GM19455 (cell line): ENCODE measurements at regions not wholly inside any gene's neighbourhood (a gene's known extent, or its start where the extent isn't known, plus 50 kb on each side); places are given as distances from the start of the nearest gene placed in this dataset.
"Not testable (repeated sequence)": the region's sequence is repeated elsewhere in the genome, so short reads cannot be mapped to it uniquely, and the experiment has no call there.

Experiments
- ATAC-seq: cut with Tn5 transposase; IDR thresholded peaks from one replicate; pipeline ENCODE4 v1.9.1; 2021; ENCODE audit not compliant: unreplicated experiment

- ATAC-seq: no peak
These were observed 142.8 kb downstream of the NECTIN1 start for GRCh38 chr11:119586181-119586580.

- no peak for ATAC-seq
These were observed 143.8 kb downstream of the NECTIN1 start for GRCh38 chr11:119585043-119585781.

DNA sequence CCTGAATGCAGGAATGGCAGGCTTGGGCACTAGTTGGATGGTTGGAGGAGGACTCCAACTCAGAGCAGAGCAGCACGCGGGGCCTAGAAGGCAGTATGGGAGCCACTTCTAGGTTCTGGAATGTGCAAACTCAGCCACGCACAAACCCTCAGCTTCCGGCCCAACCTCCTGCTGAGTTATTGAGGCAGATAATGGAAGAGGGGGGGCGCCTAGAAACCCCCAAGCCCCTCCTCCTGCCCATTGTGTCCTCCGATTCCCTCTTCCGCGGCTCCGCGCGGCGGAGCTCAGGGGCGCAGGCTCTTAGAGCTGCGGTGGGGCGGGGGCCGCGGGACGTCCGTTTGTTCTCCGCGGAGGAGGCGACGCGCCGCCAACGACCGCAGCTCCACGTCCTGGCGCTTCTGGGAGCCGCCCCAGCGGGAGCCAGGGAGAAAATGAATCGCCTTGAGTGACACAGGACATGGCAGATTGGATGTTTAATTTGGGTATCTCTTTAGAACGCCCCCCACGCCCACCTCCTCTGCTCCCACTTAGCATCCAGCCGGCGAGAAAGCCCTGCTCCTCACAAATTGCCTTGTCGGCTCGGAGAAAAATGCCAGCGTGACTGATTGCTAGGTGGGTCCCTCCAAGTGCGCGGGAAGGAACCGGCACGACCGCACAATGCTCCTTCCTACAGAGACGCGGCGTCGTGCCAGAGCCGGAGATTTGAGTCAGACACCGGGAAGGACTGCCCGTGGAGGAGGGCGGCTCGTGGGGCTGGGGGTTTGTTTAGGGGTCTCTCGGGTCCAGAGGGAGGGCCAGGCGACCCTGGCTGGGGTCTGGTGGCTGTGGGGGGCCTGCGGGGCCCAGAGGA lies 144.6 kb downstream of the NECTIN1 start:
- no peak for ATAC-seq

DNA sequence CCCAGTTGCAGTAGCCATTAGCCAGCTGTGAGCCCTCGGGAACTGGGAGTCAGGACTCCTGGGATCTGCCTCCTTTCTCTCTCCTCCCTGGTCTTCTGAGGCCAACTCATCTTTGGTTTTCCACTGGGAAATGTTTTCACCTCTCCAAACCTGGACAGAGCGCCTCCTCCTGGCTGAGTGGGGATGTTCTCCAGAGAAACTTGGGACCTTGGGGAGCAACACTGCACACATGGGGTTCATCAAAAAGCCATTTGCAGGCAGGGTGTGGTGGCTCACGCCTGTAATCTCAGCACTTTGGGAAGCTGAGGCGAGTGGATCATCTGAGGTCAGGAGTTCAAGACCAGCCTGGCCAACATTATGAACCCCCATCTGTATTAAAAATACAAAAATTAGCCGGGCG lies 145.4 kb downstream of the NECTIN1 start:
- ATAC-seq: no peak

GRCh38 chr11:119581396-119581795 lies 147.6 kb downstream of the NECTIN1 start:
- not testable (repeated sequence) for ATAC-seq

GRCh38 chr11:119580751-119581150 lies 148.2 kb downstream of the NECTIN1 start:
- no peak for ATAC-seq

DNA sequence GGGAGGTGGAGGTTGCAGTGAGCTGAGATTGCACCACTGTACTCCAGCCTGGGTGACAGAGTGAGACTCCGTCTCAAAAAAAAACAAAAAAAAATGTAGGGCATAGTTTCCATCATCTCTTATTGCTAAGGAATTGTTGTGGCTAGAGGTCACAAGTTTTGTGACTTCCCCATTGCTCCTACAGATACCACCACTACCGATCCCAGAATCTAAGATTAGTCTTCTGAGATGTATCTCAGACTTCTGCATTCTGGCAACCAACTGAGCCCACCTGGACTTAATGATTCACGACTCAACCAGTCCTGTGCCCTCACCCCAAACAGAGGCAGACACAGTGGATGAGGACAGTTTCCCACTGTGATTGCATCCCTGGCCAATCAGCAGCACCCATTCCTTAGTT lies 148.9 kb downstream of the NECTIN1 start:
- no peak for ATAC-seq

DNA sequence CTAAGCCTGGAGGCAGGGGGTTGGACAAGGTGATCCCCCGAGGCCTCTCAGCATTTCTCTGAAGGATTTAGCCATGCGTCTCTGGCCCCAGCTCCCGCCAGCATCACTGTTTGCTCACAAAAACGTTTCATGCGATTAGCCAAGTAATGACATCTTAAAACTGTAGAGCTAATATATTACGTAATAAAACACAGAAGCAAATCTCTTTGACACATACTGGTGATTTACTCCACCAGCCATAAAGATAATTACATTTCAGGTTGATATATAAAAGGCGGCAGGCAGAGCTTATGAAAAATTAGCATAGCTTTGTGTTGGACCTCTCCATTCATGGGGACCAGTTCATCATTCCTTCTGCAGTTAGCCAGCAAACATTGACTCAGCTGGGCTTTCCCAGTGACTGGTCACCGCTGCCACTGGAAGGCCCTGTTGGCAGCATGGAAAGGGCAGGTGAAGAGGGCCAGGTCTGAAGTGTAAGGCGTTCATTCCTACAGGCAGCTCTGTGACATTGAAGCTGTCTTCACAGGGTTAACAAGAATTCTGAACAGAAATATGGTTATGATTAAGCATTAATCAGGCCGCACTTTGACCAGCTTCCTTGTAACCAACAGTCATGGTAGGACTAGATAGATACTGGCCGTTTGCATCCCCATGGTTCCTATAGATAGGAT lies 150.3 kb downstream of the NECTIN1 start:
- ATAC-seq: no peak

- no peak for ATAC-seq
These were observed 150.9 kb upstream of the THY1 start for GRCh38 chr11:119573858-119574257.

DNA sequence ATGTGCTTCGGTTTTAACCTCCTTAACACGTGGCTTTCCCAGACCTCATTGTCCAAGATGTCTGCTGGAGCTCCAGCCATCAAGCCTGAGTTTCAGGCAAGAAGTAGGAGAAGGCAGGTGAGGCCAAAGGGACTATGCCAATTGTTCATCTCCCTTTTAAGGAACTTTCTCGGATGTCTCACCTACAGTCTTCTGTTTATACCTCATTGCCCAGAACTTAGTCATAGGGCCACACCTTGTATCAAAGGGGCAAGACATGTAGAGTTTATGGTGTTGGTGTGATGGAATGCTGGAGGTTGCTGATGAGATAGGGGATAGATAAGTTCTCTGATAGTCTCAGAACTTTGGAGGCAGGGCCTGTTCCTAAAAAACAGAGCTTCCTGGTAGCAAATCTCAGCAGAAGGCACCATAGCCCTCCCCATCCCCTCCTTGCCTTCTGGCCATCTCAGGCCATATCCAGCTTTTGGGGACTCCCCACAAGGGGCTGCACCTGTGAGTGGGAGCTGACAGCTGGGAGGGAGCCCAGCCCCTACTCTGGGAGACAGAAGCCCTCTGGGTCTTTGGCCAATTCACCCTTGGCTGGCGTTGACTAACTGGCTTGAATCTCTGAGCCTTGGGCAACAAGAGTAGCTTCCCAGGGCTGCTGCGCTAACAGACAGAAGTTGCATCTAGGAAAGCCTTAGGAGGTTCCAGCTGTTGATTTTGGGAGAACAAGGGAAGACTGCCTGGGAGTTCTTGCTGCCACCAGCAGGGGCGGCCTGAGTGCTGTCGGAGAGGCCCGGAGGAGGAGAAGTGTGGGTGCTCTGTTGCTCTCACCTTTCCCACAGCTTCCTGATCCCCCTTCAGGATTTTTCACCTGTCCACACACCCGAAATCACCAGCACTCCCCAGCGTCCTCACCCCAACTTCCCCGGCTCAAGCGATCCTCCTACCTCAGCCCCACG lies 149.8 kb upstream of the THY1 start:
- no peak for ATAC-seq

GRCh38 chr11:119571311-119571710 lies 148.3 kb upstream of the THY1 start:
- ATAC-seq: no peak

DNA sequence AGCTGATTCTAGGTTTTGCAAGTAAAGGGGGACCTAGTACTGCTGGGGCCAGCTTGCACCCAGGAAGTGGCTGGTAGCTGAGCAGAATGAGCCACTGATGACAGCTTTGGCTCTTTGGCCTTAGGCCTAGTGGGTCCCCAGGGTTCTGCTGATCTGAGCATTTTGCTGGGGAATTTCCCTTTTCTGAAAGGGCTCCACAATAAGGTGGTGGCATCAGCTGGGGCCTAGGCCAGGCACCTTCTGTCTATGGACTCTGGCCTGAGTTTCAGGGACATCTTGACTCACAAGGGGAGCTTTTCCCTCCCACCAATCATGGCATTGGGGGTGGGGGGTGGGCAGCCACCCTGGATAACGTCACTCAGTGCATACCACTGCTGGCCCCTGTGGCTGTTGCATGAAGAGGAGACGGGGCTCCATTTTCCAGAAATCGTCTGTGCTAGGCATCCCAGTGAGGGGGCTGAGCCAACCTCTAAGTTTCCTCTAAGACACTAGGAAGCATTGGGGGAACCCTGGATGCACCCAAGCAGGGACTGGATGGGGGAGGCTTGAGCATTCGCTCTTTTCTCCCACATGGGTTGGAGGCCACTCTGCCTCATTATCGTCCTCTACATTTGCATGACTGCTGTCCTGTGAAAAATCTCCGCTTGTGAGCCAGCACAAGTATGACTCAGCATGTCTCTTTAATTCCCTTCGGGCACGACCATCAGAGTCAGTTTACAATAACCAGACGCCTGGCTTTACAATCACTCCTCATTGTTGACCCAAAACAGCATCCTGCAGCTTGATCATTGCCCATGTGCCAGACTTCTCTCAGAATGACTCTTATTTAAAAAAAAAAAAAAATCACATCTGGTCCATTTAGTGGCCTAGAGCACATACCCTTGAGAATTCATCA lies 145.0 kb upstream of the THY1 start:
- no peak for ATAC-seq

- ATAC-seq: no peak
These were observed 143.3 kb upstream of the THY1 start for GRCh38 chr11:119566319-119566718.

- not testable (repeated sequence) for ATAC-seq
These were observed 142.7 kb upstream of the THY1 start for GRCh38 chr11:119565693-119566092.

GRCh38 chr11:119560961-119561360 lies 138.0 kb upstream of the THY1 start:
- no peak for ATAC-seq

GRCh38 chr11:119560291-119560690 lies 137.3 kb upstream of the THY1 start:
- ATAC-seq: no peak

DNA sequence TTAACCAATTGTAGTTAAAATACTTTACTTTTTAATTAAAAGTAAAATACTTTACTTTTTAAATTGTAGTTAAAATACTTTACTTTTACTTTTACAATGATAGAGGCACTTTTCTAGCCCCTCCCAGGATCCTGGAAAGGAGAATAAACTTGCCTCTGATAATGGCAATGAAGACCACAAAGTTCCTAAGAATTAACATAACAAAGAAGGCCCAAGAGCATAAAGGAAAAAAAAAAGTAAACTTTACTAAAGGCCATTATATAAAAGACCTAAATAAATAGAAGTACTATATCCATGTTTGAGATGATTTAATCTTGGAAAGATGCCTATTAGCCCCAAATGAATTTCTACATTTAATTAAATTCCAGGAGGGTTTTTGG lies 129.1 kb upstream of the THY1 start:
- ATAC-seq: no peak

DNA sequence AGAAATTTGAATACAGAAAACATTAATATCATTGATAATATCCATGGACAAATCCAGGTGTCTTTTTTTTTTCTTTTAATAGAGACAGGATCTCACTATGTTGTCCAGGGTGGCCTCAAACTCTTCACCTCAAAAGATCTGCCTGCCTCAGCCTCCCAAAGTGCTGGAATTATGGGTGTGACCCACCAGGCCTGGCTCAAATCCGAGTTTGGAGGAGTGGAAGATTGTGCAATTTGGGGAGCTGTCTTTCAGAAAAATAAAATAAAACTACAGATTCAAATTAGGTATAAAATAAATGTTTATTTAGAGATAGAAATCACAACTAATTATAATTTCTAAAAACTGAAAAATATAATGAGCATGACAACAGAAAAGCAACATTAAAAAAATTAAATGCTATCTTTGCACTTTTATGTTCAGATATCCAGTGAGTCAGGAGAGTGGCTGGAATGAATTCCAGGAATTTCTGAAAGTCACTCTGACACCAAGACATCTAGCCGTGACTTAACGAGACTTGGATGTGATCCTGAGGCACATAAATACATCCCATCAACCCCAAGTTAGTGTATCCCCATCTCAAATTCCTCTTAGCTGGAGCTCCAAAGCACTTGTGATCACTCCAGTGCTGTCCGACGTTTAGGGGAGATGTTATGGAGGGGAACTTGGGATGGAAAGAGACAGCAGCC lies 128.6 kb upstream of the THY1 start:
- no peak for ATAC-seq
